Body of pancreas (tissue), 4 donors: ENCODE measurements at regions not wholly inside any gene's neighbourhood (a gene's known extent, or its start where the extent isn't known, plus 50 kb on each side); places are given as distances from the start of the nearest gene placed in this dataset.

Experiments used
- POLR2A ChIP-seq, 3 donors: fragments of 450-650 bp; IDR thresholded peaks; one replicate each; pipeline ENCODE4 v1.6.1; 2016; ENCODE audit warnings: antibody characterized with exemption in 3 of 3, mild to moderate bottlenecking in 2 of 3
- TF ChIP-seq, protein P1 (sequence below), 7 experiments: fragments of 450-650 bp in 4 of 7; fragments of 200-600 bp in 3 of 7; sonication (generic) in 3 of 7; IDR thresholded peaks; one replicate each; pipeline ENCODE4 v1.5.1; 2016 to 2019; ENCODE audit warnings: antibody characterized with exemption in 7 of 7

DNA sequence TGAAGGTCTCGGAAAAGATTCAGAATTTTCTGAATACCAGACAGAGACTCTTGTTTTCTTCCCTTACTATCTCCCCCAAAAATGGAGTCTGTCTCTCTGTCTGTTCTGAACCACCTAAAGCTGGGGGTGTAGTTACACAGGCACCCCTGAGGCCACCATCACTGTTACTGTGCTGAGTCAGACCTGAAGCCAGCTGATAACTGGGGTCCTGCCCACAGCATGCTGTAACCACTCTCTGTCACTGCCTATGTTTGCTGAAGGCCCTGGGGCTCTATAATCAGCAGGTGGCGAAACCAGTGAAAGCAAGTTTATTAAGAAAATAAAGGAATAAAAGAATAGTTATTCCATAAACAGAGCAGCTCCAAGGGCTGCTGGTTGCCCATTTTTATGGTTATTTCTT lies 575.2 kb upstream of the POT1 start:
- TF ChIP-seq, protein P1, sequence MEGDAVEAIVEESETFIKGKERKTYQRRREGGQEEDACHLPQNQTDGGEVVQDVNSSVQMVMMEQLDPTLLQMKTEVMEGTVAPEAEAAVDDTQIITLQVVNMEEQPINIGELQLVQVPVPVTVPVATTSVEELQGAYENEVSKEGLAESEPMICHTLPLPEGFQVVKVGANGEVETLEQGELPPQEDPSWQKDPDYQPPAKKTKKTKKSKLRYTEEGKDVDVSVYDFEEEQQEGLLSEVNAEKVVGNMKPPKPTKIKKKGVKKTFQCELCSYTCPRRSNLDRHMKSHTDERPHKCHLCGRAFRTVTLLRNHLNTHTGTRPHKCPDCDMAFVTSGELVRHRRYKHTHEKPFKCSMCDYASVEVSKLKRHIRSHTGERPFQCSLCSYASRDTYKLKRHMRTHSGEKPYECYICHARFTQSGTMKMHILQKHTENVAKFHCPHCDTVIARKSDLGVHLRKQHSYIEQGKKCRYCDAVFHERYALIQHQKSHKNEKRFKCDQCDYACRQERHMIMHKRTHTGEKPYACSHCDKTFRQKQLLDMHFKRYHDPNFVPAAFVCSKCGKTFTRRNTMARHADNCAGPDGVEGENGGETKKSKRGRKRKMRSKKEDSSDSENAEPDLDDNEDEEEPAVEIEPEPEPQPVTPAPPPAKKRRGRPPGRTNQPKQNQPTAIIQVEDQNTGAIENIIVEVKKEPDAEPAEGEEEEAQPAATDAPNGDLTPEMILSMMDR (IDR thresholded peaks at IDR 0.05), result no peak
- no peak for TF ChIP-seq POLR2A (IDR thresholded peaks at IDR 0.05)
